Spleen (tissue), 11 donors: ENCODE measurements at regions not wholly inside any gene's neighbourhood (a gene's known extent, or its start where the extent isn't known, plus 50 kb on each side); places are given as distances from the start of the nearest gene placed in this dataset.

Experiments
- DNase-seq: peaks from one replicate; pipeline ENCODE4 v3.0.0-alpha.2; 2020
- H3K27ac ChIP-seq, 8 donors: fragments of 200-600 bp; sonication (generic) in 7 of 8; 1 replicate in 4 of 8; 2 replicates in 4 of 8; pipeline versions ENCODE4 v1.5.0 to v1.8.0; 2016 to 2021; ENCODE audit warnings: inconsistent platforms in 4 of 8, mild to moderate bottlenecking in 4 of 8, moderate library complexity in 1 of 8
- H3K27me3 ChIP-seq, 7 donors: fragments of 200-600 bp; sonication (generic) in 6 of 7; replicated peaks in 1 of 7; 1 replicate in 4 of 7; 2 replicates in 3 of 7; pipeline versions ENCODE4 v1.5.0 to v1.8.0; 2016 to 2021; ENCODE audit warnings: inconsistent platforms in 3 of 7, mild to moderate bottlenecking in 1 of 7
- H3K36me3 ChIP-seq, 6 donors: fragments of 200-600 bp; sonication (generic) in 5 of 6; 1 replicate in 4 of 6; 2 replicates in 2 of 6; pipeline versions ENCODE4 v1.5.0 to v1.8.0; 2016 to 2021; ENCODE audit warnings: inconsistent platforms in 2 of 6
- H3K4me1 ChIP-seq, 6 donors: fragments of 200-600 bp; sonication (generic) in 5 of 6; 1 replicate in 3 of 6; 2 replicates in 3 of 6; pipeline versions ENCODE4 v1.5.0 to v1.8.0; 2016 to 2021; ENCODE audit warnings: inconsistent platforms in 3 of 6
- H3K4me3 ChIP-seq, 8 donors: fragments of 200-600 bp; sonication (generic) in 7 of 8; 1 replicate in 4 of 8; 2 replicates in 4 of 8; pipeline versions ENCODE4 v1.5.0 to v1.8.0; 2016 to 2021; ENCODE audit warnings: inconsistent platforms in 4 of 8, mild to moderate bottlenecking in 4 of 8, moderate library complexity in 2 of 8
- H3K9me3 ChIP-seq, 8 donors: fragments of 200-600 bp; sonication (generic) in 7 of 8; 1 replicate in 4 of 8; 2 replicates in 4 of 8; pipeline versions ENCODE4 v1.5.0 to v1.8.0; 2016 to 2021; ENCODE audit warnings: inconsistent platforms in 4 of 8
- POLR2A ChIP-seq, 3 donors: fragments of 450-650 bp; IDR thresholded peaks; one replicate each; pipeline ENCODE4 v1.5.1; 2017; ENCODE audit warnings: antibody characterized with exemption in 3 of 3, mild to moderate bottlenecking in 1 of 3
- POLR2AphosphoS5 ChIP-seq, 3 donors: sonication (generic); formaldehyde crosslinking; IDR thresholded peaks; one replicate each; pipeline ENCODE4 v1.5.1; 2017; ENCODE audit warnings: antibody characterized with exemption in 3 of 3
- WGBS, 5 donors: extraction: QIAGEN DNeasy Blood & Tissue Kit in 3 of 5; methylation state at CpG; one replicate each; pipeline versions ENCODE4 v1.1.5 to v1.1.7; 2013 to 2018; 5-methylcytosine and 5-hydroxymethylcytosine counted together
- intact Hi-C: fragments of 100-400 bp; cut with DNase I; formaldehyde crosslinking; loops from one replicate; pipeline ENCODE4 v1.15.0; 2023; ENCODE audit warnings: low total_unique reads
- TF ChIP-seq, protein P1 (sequence below), 11 experiments: fragments of 200-600 bp in 7 of 11; fragments of 450-650 bp in 4 of 11; sonication (generic) in 4 of 11; IDR thresholded peaks in 8 of 11; conservative IDR thresholded peaks in 3 of 11; 1 replicate in 7 of 11; 2 replicates in 4 of 11; pipeline versions ENCODE4 v1.4.0 to v1.8.0; 2016 to 2021; ENCODE audit warnings: antibody characterized with exemption in 11 of 11, inconsistent platforms in 4 of 11, mild to moderate bottlenecking in 1 of 11
- donor health status: healthy with polysubstance abuse.
- donor health status: DM: no; HTN: no; CAD: no; lungs with moderate emphysema.
- donor health status: DM: no; HTN: no; CAD: no.
- donor health status: Bipolar disorder and iron deficiency.
- donor health status: healthy.
- donor health status: DM: no; HTN: no; CAD: no.
- donor health status: DM: yes; HTN: yes; CAD: no.

DNA sequence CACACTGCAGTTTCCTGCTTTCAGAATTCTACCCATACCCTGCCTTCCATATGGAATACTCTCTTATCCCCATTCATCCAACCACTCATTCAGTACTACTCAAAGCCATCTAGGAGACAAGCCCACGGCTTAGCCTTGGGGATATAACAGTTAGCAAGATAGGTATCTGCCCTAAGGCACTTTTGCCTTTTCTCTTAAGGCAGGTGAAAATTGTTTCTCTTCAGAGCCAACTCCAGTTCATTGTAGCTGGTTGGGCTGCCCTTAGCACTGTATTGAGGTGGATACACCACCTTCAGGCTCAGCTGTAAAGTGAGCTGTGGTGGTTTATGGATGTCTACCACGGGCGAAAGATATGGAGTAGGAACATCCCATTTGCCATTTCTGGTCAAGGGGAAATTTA lies 729.7 kb upstream of the TBX3 start:
- H3K4me1 ChIP-seq = no peaks in the 10 kb centered on the region
- TF ChIP-seq POLR2A (IDR thresholded peaks at IDR 0.05) (no peak), POLR2AphosphoS5 (IDR thresholded peaks at IDR 0.05) (no peak)
- TF ChIP-seq, protein P1, sequence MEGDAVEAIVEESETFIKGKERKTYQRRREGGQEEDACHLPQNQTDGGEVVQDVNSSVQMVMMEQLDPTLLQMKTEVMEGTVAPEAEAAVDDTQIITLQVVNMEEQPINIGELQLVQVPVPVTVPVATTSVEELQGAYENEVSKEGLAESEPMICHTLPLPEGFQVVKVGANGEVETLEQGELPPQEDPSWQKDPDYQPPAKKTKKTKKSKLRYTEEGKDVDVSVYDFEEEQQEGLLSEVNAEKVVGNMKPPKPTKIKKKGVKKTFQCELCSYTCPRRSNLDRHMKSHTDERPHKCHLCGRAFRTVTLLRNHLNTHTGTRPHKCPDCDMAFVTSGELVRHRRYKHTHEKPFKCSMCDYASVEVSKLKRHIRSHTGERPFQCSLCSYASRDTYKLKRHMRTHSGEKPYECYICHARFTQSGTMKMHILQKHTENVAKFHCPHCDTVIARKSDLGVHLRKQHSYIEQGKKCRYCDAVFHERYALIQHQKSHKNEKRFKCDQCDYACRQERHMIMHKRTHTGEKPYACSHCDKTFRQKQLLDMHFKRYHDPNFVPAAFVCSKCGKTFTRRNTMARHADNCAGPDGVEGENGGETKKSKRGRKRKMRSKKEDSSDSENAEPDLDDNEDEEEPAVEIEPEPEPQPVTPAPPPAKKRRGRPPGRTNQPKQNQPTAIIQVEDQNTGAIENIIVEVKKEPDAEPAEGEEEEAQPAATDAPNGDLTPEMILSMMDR (IDR thresholded peaks at IDR 0.05 in 8 of 11, conservative IDR thresholded peaks at IDR 0.05 in 3 of 11) = no peak
- 79 to 89% (median 85%) methylated on average over 3 of the region's 3 CpGs for WGBS, 5 donors
- H3K36me3 ChIP-seq = no peaks in the 10 kb centered on the region
- H3K27me3 ChIP-seq = peaks cover 0 to 6% (median 0%) of the 10 kb centered on the region in 7 donors
- intact Hi-C loops = no loop called here
- H3K4me3 ChIP-seq = no peak overlapping the region
- no peak for DNase-seq
- no peak overlapping the region for H3K27ac ChIP-seq
- H3K9me3 ChIP-seq = peaks cover 0 to 17% (median 2%) of the 10 kb centered on the region in 8 donors

DNA sequence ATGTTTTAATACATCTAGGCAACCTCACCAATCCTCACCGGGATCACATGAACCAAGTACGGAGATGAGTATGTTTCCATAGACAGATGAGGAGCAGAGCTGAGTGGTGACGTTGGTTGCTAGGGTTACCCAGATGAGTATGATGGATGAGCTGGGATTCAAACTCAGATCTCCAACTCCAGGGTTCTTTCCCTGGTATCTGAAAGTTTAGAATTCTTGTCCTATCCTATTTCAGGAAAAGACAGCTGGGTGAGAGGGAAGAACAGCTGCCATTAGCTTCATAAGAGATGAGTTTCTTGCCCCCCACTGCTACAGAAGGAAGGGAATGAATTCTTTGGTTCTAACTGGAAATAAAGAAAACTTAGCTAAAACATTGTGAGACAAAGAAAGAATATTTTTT lies 728.9 kb upstream of the TBX3 start:
- no peak for DNase-seq
- Histone ChIP-seq H3K27me3 (peaks cover 0 to 6% (median 0%) of the 10 kb centered on the region in 7 donors), H3K4me1 (no peaks in the 10 kb centered on the region), H3K36me3 (no peaks in the 10 kb centered on the region), H3K9me3 (peaks cover 0 to 13% (median 2%) of the 10 kb centered on the region in 8 donors), H3K27ac (no peak overlapping the region), H3K4me3 (no peak overlapping the region)
- intact Hi-C loops = no loop called here
- WGBS, 5 donors = 79 to 94% (median 90%) methylated on average over 3 of the region's 3 CpGs
- TF ChIP-seq, protein P1 (IDR thresholded peaks at IDR 0.05 in 8 of 11, conservative IDR thresholded peaks at IDR 0.05 in 3 of 11) = no peak
- no peak for TF ChIP-seq POLR2AphosphoS5 (IDR thresholded peaks at IDR 0.05)
- TF ChIP-seq POLR2A (IDR thresholded peaks at IDR 0.05) = no peak

DNA sequence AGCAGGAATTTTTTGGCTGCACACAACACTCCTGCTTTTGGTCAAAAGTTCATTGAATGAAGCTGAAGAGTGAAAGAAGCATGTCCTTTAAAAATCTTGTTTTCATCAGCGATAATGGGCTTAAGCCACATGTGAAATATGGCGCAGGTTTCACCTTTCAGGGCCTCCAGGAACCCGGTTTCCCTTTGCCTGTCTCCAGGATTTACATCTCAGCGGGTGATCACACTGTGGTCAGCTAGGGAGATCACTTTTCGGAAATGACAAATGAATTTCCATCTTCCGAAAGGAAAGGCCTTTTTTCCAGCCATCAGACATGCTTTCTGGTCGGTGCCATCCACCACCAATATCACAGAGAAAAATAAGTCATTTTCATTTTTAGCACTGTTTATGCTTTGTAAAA lies 727.1 kb upstream of the TBX3 start:
- H3K27me3 ChIP-seq = peaks cover 0 to 6% (median 0%) of the 10 kb centered on the region in 7 donors
- DNase-seq = no peak
- H3K36me3 ChIP-seq = no peaks in the 10 kb centered on the region
- TF ChIP-seq, protein P1 (IDR thresholded peaks at IDR 0.05 in 8 of 11, conservative IDR thresholded peaks at IDR 0.05 in 3 of 11) = no peak
- TF ChIP-seq POLR2A (IDR thresholded peaks at IDR 0.05) (no peak), POLR2AphosphoS5 (IDR thresholded peaks at IDR 0.05) (no peak)
- H3K9me3 ChIP-seq = no peaks in the 10 kb centered on the region
- no peak overlapping the region for H3K4me3 ChIP-seq
- H3K4me1 ChIP-seq = no peaks in the 10 kb centered on the region
- intact Hi-C loops = no loop called here
- 61 to 69% (median 64%) methylated on average over 7 of the region's 7 CpGs for WGBS, 5 donors
- H3K27ac ChIP-seq = no peak overlapping the region

DNA sequence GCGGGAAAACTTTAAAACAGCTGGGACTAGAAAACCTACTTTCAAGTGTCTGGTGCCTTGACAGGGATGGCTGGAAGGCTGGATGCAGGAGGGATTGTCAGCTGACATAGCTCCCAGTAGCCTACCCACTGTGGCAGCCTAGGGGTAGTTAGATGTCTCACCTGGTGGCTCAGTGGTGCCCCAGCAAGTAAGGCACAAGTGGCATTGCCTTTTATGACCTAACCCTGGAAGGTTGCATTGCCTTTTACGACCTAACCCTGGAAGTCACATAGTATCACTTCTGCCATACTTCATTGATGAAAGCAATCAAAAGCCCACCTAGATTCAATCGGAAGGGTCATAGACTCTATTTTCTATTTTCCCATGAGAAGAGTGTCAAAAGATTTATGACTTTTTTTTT lies 724.7 kb upstream of the TBX3 start:
- 84 to 100% (median 93%) methylated on average over 3 of the region's 3 CpGs for WGBS, 5 donors
- Histone ChIP-seq H3K27me3 (peaks cover 0 to 6% (median 0%) of the 10 kb centered on the region in 7 donors), H3K4me1 (no peaks in the 10 kb centered on the region), H3K27ac (no peak overlapping the region), H3K9me3 (no peaks in the 10 kb centered on the region), H3K36me3 (no peaks in the 10 kb centered on the region), H3K4me3 (no peak overlapping the region)
- TF ChIP-seq POLR2AphosphoS5 (IDR thresholded peaks at IDR 0.05) = no peak
- TF ChIP-seq, protein P1 (IDR thresholded peaks at IDR 0.05 in 8 of 11, conservative IDR thresholded peaks at IDR 0.05 in 3 of 11) = no peak
- no peak for DNase-seq
- intact Hi-C loops = no loop called here
